ENCODE measurements at regions not wholly inside any gene's neighbourhood (a gene's known extent, or its start where the extent isn't known, plus 50 kb on each side); places are given as distances from the start of the nearest gene placed in this dataset.
"Not testable (repeated sequence)": the region's sequence is repeated elsewhere in the genome, so short reads cannot be mapped to it uniquely, and the experiment has no call there.

DNA sequence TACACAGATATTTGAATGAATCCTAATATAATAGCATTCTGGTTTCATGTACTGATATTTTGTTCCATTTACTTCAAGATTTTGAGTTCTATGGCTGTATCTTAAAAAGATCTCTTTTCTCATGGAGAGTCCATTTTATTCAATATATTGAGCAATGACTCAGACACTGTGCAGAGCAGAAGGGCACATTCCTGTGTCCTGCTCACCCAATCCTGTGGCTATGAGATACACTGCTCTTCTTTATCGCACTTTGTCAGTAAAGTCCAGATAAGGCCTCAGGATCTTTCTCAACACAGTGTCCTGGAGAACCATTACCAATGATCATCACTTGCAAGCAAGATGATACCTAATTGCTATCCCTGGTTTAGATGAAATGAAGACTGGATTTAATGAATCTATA, 155.0 kb downstream of the CYSLTR2 start:
- no peak for DNase-seq (ENCODE audit: low read depth in 2 of 2)

DNA sequence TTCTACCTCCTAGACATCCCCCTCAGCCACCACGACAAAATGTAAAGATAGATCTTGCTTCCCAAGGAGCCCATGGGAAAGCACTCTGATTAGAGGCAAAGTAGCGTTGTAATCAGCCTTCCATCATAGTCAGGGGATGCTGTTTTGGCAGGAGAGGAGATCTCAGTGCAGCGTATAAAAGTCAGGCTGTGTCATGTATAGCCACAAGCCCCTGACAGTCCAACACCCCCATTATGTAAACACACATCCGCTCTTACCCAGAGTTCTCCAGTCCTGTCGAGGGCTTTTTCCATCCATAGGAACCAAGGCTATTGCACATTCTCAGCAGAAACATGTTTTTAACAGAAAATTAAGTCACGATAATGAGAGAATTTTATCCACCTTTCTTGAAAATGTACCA, 156.3 kb downstream of the CYSLTR2 start:
- DNase-seq (ENCODE audit: low read depth in 2 of 2): no peak

DNA sequence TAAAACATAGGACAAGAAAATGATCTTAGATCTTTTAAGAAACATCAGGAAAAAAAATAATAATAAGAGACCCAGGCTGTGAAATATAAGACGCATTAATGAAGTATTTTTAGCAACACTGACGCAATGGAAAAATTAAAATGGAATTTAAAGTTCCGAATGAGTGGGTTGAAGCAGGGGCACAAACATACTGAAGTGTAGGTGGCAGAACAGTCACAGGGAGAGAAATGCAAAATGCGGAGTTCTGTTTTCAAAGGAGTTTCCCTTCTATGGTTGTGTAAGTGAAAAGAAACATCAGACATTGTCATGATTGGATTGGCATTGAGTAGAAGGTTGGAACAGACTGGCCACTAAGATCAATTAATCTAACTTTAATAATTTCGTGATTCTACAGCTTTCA, 159.8 kb downstream of the CYSLTR2 start:
- no peak for DNase-seq (ENCODE audit: low read depth in 2 of 2)

DNA sequence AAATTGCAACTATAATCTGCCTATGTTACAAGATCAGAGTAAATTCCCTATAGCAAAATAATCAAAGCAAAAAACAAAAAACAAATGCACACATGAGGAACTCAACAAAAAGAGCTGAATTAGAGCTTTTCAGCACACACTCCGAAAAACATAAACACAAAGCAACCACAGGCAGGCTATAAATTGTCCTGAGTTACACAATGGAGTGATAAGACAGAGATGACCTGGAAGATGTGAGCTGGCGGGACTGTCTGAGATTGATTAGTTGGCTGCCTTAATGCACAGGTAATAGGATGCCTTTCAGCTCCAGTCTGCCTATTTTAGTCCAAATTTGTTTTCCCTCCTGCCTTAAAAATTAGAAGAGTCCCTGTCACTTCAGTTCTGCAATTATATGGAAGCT, 159.0 kb upstream of the FNDC3A start:
- no peak for DNase-seq (ENCODE audit: low read depth in 2 of 2)

DNA sequence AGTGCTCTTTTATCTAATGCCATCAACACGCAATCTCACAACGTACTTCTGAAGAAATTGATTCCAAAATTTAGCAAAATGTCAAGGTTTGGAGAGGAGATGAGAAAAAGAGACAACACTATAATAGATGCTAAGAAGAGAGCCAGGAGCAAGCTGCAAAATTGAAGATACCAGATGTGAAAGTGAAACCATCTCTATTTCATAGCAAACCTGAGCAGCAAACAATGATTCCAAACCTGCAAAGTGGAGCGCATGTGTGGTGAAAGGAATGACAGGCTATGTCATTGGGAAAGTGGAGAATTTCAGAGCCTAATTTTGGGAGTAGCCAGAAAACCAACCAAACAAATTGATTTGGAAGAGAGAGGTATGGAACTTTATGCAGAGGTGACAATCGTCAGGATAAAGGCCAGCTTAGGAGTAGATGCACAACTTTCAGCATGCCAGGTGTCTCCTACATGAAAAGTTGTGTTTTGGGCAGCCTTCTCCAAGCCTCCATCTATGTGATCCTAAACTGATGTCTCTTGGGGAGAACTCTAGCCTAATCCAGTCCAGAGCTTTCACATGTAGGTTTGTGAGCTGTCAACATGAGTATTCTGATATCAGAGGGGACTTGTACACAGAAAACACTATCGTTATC, 158.4 kb upstream of the FNDC3A start:
- DNase-seq (ENCODE audit: low read depth in 2 of 2): no peak

DNA sequence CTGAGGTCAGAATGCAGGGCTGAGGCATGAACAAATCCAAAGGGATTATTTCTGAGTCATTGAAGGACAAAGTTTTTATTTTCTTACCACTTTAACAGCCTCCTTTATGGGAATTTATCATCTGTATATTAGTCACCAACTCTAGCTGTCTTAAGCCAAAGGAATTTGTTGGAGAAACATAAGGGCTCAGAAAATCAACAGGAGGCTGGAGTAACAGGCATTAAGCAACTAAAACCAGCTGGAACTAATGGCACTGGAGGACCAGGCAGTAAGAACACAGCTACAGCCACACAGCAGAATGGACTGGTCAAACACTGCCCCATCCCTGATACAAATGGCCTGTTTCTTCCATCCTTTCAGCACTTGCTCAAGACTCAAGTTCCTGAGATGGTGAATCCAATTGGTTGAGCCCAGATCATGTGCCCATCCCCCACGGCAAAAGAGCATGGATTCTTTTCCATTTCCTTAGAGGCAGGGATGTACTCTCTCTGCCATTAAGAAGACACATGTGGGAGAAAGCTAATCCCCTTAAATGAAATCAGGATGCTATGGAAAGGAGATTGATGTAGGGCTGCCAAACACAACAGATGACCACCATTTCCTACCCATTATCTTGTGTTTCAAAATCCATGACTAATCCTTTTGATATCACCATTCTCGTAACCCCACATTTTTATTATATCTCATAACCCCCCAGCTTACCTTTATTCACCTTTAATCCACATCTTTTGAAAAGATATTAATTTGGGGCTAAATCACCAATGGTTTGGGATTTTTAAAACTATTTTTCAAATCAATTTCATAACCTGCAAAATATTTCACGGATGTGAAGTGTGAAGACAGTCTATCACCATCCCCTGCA, 157.0 kb upstream of the FNDC3A start:
- DNase-seq (ENCODE audit: low read depth in 2 of 2): no peak

DNA sequence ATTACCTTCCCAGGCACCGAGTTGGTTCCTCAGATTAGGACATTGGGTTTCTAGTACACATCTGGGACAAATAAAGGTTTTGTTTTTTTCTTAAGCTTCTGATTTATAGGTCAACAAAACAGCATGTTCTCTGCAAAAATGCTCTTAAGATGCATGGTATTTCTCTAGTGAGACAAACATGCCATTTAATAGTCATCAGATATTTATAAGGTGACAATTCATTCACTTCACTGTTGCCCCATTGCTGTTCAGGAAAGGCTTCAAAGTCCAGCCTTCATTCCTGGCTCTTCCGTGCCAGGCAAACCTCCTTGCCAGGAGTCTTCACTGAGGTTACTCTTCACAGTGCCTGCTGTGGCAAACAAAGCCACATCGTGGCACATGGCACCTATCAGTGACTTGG, 156.3 kb upstream of the FNDC3A start:
- DNase-seq (ENCODE audit: low read depth in 2 of 2): no peak

DNA sequence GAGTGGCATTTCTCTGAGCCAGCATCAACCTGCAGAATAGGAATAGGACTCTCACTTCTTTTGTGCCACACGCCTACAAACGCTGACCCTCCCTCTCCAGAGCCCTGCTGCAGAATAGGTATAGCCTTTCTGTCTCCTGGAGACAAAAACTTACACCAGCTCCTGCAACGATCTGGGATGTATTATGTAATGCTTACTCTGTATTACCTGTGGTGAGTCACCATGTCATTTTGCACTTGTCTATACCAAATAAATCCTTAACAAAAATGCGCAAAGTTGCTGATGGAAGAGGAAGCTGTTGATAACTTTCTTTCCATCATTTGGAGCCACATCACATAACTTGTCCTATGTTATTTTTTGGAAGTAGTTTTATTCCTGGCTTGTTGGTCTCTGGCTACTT, 155.8 kb upstream of the FNDC3A start:
- no peak for DNase-seq (ENCODE audit: low read depth in 2 of 2)

DNA sequence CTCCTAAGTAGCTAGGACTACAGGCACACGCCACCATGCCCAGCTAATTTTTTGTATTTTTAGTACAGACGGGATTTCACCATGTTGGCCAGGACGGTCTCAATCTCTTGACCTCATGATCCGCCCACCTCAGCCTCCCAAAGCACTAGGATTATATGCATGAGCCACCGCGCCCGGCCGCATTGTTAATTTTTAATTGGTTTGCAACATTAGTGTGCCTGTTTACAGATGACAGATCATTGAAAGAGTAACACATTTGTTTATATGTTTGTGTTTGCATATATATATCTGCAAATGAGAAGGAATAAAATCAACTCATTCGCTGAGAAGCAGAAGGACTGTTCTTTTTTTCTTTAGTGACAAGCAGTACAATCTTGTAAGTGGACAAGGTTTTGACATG, 152.2 kb upstream of the FNDC3A start:
- not testable (repeated sequence) for DNase-seq (ENCODE audit: low read depth in 2 of 2)

DNA sequence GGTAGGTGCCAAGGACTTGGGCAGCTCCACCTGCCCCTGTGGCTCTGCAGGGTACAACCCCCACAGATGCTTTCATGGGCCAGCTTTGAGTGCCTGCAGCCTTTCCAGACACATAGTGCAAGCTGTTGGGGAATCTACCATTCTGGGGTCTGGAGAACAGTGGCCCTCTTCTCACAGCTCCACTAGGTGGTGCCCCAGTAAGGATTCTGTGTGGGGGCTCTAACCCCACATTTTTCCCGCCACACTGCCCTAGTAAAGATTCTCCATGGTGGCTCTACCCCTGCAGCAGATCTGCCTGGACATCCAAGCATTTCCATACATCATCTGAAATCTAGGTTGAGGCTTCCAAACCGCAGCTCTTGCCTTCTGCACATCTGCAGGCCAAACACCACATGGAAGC, 149.7 kb upstream of the FNDC3A start:
- no peak for DNase-seq (ENCODE audit: low read depth in 2 of 2)

DNA sequence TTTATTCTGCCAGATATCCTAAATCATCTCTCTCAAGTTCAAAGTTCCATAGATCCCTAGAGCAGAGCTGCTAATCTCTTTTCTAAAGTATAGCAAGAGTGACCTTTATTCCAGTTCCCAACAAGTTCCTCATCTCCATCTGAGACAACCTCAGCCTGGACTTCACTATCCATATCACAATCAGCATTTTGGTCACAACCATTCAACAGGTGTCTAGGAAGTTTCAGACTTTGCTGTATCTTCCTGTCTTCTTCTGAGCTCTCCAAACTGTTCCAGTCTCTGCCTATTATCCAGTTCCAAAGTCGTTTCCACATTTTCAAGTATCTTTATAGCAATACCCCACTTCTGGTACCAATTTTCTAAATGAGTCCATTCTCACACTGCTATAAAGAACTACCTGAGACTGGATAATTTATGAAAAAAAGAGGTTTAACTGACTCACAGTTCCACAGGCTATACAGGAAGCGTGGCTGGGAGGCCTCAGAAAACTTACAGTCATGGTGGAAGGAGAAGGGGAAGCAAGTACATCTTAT, 148.7 kb upstream of the FNDC3A start:
- DNase-seq (ENCODE audit: low read depth in 2 of 2): not testable (repeated sequence)

DNA sequence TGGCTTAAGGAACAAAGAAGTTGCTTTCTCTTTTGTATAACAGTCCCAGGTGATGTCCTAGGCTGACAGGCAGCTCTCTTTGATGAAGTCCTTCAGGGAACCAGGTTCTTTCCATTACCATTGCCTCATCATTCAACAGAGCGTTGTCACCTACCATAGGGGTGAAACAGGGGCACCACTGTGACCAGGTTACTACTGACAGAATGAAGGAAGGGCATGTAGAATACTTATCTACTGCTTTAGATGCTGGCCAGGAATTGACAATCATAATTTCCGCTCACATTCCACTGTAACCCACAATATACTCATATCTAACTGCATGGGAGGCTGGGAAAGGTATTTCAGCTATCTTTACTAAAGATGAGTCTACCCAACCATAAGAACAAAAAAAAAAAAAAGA, 148.0 kb upstream of the FNDC3A start:
- DNase-seq (ENCODE audit: low read depth in 2 of 2): no peak

DNA sequence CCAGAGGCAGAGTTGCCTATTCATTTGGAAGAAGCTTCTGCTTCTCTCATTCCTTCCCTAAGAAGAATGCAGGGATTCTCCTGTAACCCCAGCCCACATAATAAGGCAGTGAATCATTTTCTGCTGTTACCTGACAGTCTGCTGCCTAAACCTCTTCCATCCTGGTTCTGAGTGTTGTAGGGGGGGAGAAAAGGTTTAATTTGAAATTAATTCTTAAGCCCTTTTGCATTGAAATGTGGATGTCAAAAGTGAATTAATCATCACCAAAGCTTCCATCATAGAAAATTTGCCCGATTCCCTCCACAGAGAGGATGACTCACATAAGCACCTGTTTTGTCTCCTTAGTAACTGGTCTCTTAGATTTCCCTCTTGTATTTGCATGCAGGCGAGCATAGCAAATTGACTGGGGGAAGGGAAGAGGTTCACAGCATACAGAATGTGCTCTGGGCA, 146.7 kb upstream of the FNDC3A start:
- no peak for DNase-seq (ENCODE audit: low read depth in 2 of 2)

DNA sequence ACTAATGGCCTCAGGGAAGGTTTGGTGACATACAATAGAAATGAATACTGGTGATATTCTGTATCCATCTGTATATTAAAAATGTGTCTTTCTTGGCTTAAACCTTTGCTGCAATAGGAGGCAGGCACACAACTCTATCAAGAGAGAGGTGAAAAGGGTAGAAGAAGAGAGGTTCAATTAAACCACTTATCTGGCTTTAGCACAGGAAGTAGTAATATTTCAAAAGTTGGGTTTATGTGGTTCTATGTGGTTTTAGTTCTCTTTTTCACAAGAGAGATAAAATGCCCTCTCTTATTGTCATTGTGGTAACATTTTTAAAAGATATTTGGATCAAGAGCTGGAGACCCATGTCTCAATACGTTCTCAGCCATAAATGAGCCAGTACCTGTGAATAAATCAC, 146.2 kb upstream of the FNDC3A start:
- no peak for DNase-seq (ENCODE audit: low read depth in 2 of 2)

DNA sequence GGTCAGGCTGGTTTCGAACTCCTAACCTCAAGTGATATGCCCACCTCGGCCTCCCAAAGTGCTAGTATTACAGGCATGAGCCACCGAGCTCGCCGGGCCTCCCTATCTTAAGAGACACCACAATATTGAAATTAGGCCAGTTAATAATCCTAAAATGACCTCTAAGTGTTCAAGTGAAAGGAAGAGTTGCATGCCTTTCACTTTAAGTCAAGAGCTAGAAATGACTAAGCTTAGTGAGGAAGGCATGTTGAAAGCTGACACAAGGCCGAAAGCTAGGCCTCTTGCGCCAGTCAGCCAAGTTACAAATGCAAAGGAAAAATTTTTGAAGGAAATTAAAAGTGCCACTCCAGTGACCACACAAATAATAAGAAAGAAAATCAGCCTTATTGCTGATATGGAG, 144.5 kb upstream of the FNDC3A start:
- no peak for DNase-seq (ENCODE audit: low read depth in 2 of 2)

DNA sequence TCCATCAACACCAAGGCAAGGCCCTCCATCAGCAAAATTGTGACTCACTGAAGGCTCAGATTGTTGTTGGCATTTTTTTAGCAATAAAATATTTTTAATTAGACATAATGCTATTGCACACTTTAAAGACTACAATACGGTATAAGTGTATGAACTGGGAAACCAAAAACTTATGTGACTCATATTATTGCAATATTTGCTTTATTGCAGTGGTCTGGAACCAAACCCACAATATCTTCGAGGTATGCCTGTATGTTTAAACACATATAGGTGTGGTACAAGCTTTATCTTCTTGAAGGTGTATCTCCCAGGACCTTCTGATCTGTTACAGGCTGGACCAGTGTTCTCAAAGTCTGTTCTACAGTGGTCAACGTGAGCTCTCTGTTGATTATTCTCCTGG, 142.3 kb upstream of the FNDC3A start:
- no peak for DNase-seq (ENCODE audit: low read depth in 2 of 2)

DNA sequence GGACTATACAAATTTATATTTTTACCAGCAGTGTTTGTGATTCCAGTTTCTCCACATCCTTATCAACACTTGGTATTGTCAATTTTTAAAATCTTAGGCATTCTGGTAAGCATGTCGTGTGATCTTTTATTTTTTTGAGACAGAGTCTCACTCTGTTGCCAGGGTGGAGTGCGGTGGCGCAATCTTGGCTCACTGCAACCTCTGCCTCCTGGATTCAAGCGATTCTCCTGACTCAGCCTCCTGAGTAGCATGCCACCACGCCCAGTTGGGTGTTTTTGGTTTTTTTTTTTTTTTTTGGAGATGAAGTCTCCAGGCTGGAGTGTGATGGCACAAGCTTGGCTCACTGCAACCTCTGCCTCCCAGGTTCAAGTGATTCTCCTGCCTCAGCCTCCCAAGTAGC, 140.4 kb upstream of the FNDC3A start:
- not testable (repeated sequence) for DNase-seq (ENCODE audit: low read depth in 2 of 2)

DNA sequence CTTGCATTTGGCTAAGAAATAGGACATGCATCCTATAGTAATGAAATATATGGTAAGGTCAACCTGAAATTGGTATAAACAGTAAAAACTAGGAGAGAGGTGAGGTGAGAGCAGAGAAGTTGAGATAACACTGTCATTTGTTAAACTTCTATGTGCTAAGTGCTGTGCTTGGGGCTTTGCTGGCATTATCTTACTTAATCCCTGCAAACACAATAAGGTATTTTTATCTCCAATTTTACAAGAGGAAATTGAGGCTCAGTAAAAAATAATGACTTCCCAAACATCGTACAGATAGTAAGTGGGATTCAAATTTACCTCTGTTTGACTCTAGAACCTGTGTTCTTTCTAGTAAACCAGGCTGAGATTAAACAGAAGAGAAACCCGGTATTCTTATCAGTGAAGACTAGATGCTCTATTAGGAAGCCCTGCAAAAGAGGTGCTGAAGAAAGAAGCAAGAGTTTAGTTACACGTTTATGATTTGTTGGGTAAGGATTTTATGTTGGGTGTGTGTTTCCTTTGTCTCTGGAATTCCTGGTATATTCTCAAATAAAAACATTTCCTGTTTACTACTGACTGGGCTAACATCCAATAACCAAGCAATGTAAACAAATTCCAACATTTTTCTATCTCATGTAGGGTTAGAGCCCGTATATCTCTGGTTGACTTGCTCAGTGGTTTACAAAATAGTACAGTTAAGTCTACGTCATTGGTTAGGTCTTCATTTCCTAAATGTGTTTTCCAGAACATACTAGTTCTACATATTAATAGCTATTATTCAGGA, 137.3 kb upstream of the FNDC3A start:
- no peak for DNase-seq (ENCODE audit: low read depth in 2 of 2)

DNA sequence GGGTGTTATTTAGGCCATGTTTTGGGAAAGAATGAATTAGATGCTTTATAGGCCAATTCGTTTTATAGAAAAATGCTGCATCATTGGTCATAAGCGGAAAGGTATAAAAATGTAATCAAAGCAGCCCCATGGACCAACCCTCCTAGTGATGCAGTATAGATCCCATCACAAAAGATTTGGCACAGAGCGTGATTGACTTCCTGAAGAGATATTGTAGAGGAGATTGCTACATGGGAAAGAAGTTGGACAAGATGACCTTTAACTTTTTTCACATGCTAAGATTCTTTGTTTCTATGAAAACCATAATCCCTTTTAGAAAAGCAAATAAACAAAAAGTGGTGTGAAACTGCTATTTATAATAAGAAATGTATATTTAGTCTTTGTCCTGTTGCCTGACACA, 136.5 kb upstream of the FNDC3A start:
- no peak for DNase-seq (ENCODE audit: low read depth in 2 of 2)

DNA sequence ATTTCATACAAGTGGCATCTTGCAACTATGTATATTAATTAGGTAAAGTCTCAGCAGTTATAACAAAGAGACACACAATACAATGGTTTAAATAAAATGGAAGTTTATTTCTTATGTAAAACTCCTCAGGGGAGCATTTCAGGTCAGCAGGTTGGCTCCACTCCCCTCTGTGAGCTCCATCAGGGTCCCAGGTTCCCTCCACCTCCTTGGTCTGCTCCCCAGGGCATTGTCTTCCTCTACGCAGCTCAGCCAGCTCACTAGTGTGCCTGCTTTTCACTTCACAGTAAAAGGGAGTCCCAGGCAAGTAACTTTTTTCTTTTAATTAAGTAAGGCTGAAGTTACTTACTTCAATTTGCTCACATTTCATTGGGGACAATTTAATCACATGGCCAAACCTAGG, 135.3 kb upstream of the FNDC3A start:
- no peak for DNase-seq (ENCODE audit: low read depth in 2 of 2)

DNA sequence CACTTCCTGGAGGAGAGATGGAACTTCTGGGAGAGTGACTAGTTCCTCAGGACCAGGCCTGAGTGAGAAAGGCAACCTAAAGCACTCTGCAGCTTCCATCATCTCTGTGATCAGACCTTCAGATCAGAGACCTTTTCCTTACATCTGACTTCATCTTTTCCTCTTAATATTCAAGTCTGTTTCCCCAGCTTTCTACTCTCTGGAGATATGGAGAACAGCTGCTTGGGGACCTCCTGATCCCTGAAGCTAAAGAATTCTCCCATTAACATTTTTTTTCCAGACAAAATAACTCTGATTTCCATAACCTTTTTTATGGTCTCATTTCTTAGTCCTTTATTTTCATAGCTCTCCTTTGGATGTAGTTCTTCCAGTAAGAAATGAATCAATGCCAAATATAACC, 133.4 kb upstream of the FNDC3A start:
- DNase-seq (ENCODE audit: low read depth in 2 of 2): no peak

DNA sequence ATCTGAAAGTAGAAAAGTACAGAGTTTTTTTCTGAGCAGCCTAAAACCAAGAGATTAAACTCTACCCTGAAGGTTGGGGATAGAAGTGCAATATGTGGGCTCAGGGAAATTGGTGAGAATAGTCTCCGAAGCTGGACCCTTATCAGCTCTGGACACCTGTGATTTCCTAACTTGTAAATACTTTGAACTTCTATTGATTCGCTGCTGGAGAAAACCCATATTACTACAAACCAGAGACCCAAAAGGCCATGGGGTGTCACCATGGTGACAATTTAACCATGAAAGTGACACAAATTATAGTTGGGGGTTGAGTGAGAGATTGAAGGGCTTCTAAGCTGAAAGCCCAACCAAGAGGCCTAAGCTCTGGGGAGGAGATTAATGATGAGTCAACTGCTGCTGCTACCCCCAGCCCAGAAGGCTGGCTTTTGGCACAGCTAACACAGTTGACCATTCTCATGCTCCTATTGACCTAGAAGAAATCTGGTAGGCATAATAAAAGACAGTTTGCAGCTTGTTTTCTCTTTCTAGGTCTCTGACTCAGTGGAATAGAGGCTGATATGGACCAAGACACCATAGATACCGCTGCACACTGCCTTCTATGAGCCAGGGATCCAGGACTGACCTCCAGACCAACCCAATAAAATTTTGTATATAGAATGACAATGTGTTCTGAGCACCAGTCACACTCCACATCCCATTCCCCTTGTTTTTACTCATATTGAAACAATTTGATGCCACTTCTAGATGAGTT, 131.9 kb upstream of the FNDC3A start:
- no peak for DNase-seq (ENCODE audit: low read depth in 2 of 2)

All from stimulated activated CD8-positive, alpha-beta memory T cell treated with anti-CD3 and anti-CD28 coated beads, Interleukin-2, amount 100 ng/mL, for 48 hours (primary cell).